Suprapubic skin (tissue), 4 donors: ENCODE measurements at regions not wholly inside any gene's neighbourhood (a gene's known extent, or its start where the extent isn't known, plus 50 kb on each side); places are given as distances from the start of the nearest gene placed in this dataset.

ENCODE experiments used
- DNase-seq, 2 donors: peaks; one replicate each; pipeline ENCODE4 v3.0.0-alpha.2; 2019; ENCODE audit warnings: low spot score in 2 of 2
- H3K27ac ChIP-seq: fragments of 200-600 bp; sonication (generic); one replicate; pipeline ENCODE4 v1.5.1; 2019
- H3K27me3 ChIP-seq: fragments of 200-600 bp; sonication (generic); one replicate; pipeline ENCODE4 v1.5.1; 2019
- H3K36me3 ChIP-seq: fragments of 200-600 bp; sonication (generic); one replicate; pipeline ENCODE4 v1.5.1; 2019
- H3K4me1 ChIP-seq: fragments of 200-600 bp; sonication (generic); one replicate; pipeline ENCODE4 v1.5.1; 2019
- H3K4me3 ChIP-seq: fragments of 200-600 bp; sonication (generic); one replicate; pipeline ENCODE4 v1.5.1; 2019; ENCODE audit warnings: mild to moderate bottlenecking
- H3K9me3 ChIP-seq: fragments of 200-600 bp; sonication (generic); one replicate; pipeline ENCODE4 v1.5.1; 2019
- CTCF ChIP-seq, 2 donors: fragments of 200-600 bp in 1 of 2; fragments of 450-650 bp in 1 of 2; sonication (generic) in 1 of 2; IDR thresholded peaks; one replicate each; pipeline ENCODE4 v1.5.1; 2016 to 2019; ENCODE audit warnings: antibody characterized with exemption in 2 of 2, mild to moderate bottlenecking in 1 of 2, moderate library complexity in 1 of 2
- EP300 ChIP-seq: sonication (generic); formaldehyde crosslinking; IDR thresholded peaks from one replicate; pipeline ENCODE4 v1.6.1; 2017; ENCODE audit warnings: antibody characterized with exemption
- POLR2A ChIP-seq, 2 donors: fragments of 450-650 bp; IDR thresholded peaks; one replicate each; pipeline ENCODE4 v1.6.1; 2017; ENCODE audit warnings: antibody characterized with exemption in 2 of 2, mild to moderate bottlenecking in 2 of 2, moderate library complexity in 2 of 2
- POLR2AphosphoS5 ChIP-seq, 3 donors: sonication (generic); formaldehyde crosslinking; IDR thresholded peaks; one replicate each; pipeline ENCODE4 v1.6.1; 2017; ENCODE audit warnings: antibody characterized with exemption in 3 of 3
- WGBS: methylation state at CpG from one replicate; pipeline ENCODE4 v1.1.5; 2018; 5-methylcytosine and 5-hydroxymethylcytosine counted together

- no peaks in the 10 kb centered on the region for H3K36me3 ChIP-seq
- no peaks in the 10 kb centered on the region for H3K4me1 ChIP-seq
- H3K27ac ChIP-seq = no peak overlapping the region
- H3K9me3 ChIP-seq = no peaks in the 10 kb centered on the region
- no peak for DNase-seq
- H3K4me3 ChIP-seq = no peak overlapping the region
- H3K27me3 ChIP-seq = no peaks in the 10 kb centered on the region
- TF ChIP-seq CTCF (IDR thresholded peaks at IDR 0.05) = no peak
- TF ChIP-seq POLR2A (IDR thresholded peaks at IDR 0.05) = no peak
- no peak for TF ChIP-seq POLR2AphosphoS5 (IDR thresholded peaks at IDR 0.05)
- no peak for TF ChIP-seq EP300
- WGBS = 68% methylated on average over 1 of the region's 1 CpG
These were observed 64.0 kb upstream of the GPR12 start for GRCh38 chr13:26824581-26824980.

- TF ChIP-seq POLR2AphosphoS5 (IDR thresholded peaks at IDR 0.05) (no peak), EP300 (no peak), CTCF (IDR thresholded peaks at IDR 0.05) (no peak), POLR2A (IDR thresholded peaks at IDR 0.05) (no peak)
- DNase-seq = no peak
These were observed 61.6 kb upstream of the GPR12 start for GRCh38 chr13:26822146-26822545.

GRCh38 chr13:26821672-26822071, 61.1 kb upstream of the GPR12 start:
- Histone ChIP-seq H3K9me3 (no peaks in the 10 kb centered on the region), H3K27me3 (no peaks in the 10 kb centered on the region), H3K36me3 (no peaks in the 10 kb centered on the region), H3K4me3 (no peak overlapping the region), H3K27ac (no peak overlapping the region), H3K4me1 (no peaks in the 10 kb centered on the region)
- WGBS = 85% methylated on average over 7 of the region's 7 CpGs
- DNase-seq = no peak
- TF ChIP-seq POLR2A (IDR thresholded peaks at IDR 0.05) (no peak), CTCF (IDR thresholded peaks at IDR 0.05) (no peak), EP300 (no peak), POLR2AphosphoS5 (IDR thresholded peaks at IDR 0.05) (no peak)

More at GRCh38 chr13:26822146-26822545, 61.6 kb upstream of the GPR12 start:
- no peak overlapping the region for H3K4me3 ChIP-seq
- no peak overlapping the region for H3K27ac ChIP-seq
- no peaks in the 10 kb centered on the region for H3K27me3 ChIP-seq
- H3K9me3 ChIP-seq = no peaks in the 10 kb centered on the region
- no peaks in the 10 kb centered on the region for H3K4me1 ChIP-seq
- H3K36me3 ChIP-seq = no peaks in the 10 kb centered on the region

GRCh38 chr13:26820871-26821270, 60.3 kb upstream of the GPR12 start:
- no peaks in the 10 kb centered on the region for H3K9me3 ChIP-seq
- no peak overlapping the region for H3K27ac ChIP-seq
- DNase-seq = no peak
- TF ChIP-seq EP300 (no peak), POLR2AphosphoS5 (IDR thresholded peaks at IDR 0.05) (no peak), POLR2A (IDR thresholded peaks at IDR 0.05) (no peak), CTCF (IDR thresholded peaks at IDR 0.05) (no peak)
- H3K36me3 ChIP-seq = no peaks in the 10 kb centered on the region
- 43% methylated on average over 4 of the region's 4 CpGs for WGBS
- no peak overlapping the region for H3K4me3 ChIP-seq
- no peaks in the 10 kb centered on the region for H3K27me3 ChIP-seq
- H3K4me1 ChIP-seq = no peaks in the 10 kb centered on the region

GRCh38 chr13:26819046-26819445, 58.5 kb upstream of the GPR12 start:
- no peaks in the 10 kb centered on the region for H3K27me3 ChIP-seq
- H3K4me3 ChIP-seq = no peak overlapping the region
- no peak overlapping the region for H3K27ac ChIP-seq
- TF ChIP-seq POLR2A (IDR thresholded peaks at IDR 0.05) (no peak), EP300 (no peak), POLR2AphosphoS5 (IDR thresholded peaks at IDR 0.05) (no peak), CTCF (IDR thresholded peaks at IDR 0.05) (no peak)
- 86% methylated on average over 3 of the region's 3 CpGs for WGBS
- H3K9me3 ChIP-seq = no peaks in the 10 kb centered on the region
- no peak for DNase-seq
- no peaks in the 10 kb centered on the region for H3K36me3 ChIP-seq
- no peaks in the 10 kb centered on the region for H3K4me1 ChIP-seq
